T-helper 1 cell treated with Interleukin-12 subunit alpha and Interleukin-12 subunit beta and Interleukin-4 antibody, amounts not matched to agents 30 μg/mL and 1 μg/mL, for 36 hours (primary cell): ENCODE measurements at regions not wholly inside any gene's neighbourhood (a gene's known extent, or its start where the extent isn't known, plus 50 kb on each side); places are given as distances from the start of the nearest gene placed in this dataset.

Source experiments
- H3K27ac Mint-ChIP-seq: one replicate; pipeline ENCODE4 v1.8.0; 2021; ENCODE audit warnings: mild to moderate bottlenecking, mixed read lengths
- H3K27me3 Mint-ChIP-seq: one replicate; pipeline ENCODE4 v1.8.0; 2021; ENCODE audit warnings: low read depth, mixed read lengths
- H3K36me3 Mint-ChIP-seq: one replicate; pipeline ENCODE4 v1.8.0; 2021; ENCODE audit warnings: low read depth, mixed read lengths
- H3K4me1 Mint-ChIP-seq: one replicate; pipeline ENCODE4 v1.8.0; 2021; ENCODE audit warnings: low read depth, mixed read lengths
- H3K4me3 Mint-ChIP-seq: one replicate; pipeline ENCODE4 v1.8.0; 2021; ENCODE audit warnings: mild to moderate bottlenecking, moderate library complexity, mixed read lengths
- H3K9me3 Mint-ChIP-seq: one replicate; pipeline ENCODE4 v1.8.0; 2021; ENCODE audit warnings: mixed read lengths

GRCh38 chr18:64979791-64980190, 771.0 kb upstream of the CDH7 start:
- no peaks in the 10 kb centered on the region for H3K36me3 Mint-ChIP-seq
- no peaks in the 10 kb centered on the region for H3K27me3 Mint-ChIP-seq
- no peak overlapping the region for H3K27ac Mint-ChIP-seq
- no peaks in the 10 kb centered on the region for H3K9me3 Mint-ChIP-seq
- H3K4me3 Mint-ChIP-seq = no peak overlapping the region
- H3K4me1 Mint-ChIP-seq = no peaks in the 10 kb centered on the region

- Mint-ChIP-seq H3K27ac (no peak overlapping the region), H3K4me3 (no peak overlapping the region), H3K9me3 (no peaks in the 10 kb centered on the region), H3K27me3 (no peaks in the 10 kb centered on the region), H3K4me1 (no peaks in the 10 kb centered on the region), H3K36me3 (no peaks in the 10 kb centered on the region)
These were observed 776.3 kb upstream of the CDH7 start for GRCh38 chr18:64974391-64975125.

DNA sequence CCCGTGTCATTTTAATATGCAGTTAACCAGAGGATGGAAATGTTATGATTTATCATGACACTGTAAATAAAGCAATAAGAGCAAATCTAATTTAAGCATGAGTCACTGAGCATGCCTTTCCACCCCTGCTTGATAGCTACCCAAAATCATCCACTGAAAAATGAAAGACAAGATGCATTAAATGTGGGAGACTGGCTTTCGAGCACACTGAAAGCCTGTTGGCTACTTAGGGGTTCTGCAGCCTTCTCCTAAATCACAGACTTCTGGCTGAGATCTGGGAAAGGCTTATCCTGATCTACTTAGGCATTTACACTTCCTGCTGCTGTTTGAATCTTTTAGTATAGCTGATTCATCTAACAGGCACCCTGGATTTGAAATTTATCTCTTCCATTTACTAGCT, 778.3 kb upstream of the CDH7 start:
- Mint-ChIP-seq H3K4me3 (no peak overlapping the region), H3K27me3 (no peaks in the 10 kb centered on the region), H3K9me3 (no peaks in the 10 kb centered on the region), H3K4me1 (no peaks in the 10 kb centered on the region), H3K27ac (no peak overlapping the region), H3K36me3 (no peaks in the 10 kb centered on the region)

GRCh38 chr18:64966667-64967066, 784.1 kb upstream of the CDH7 start:
- H3K4me3 Mint-ChIP-seq = no peak overlapping the region
- peaks cover 15% of the 10 kb centered on the region for H3K9me3 Mint-ChIP-seq
- no peaks in the 10 kb centered on the region for H3K36me3 Mint-ChIP-seq
- no peaks in the 10 kb centered on the region for H3K27me3 Mint-ChIP-seq
- H3K27ac Mint-ChIP-seq = no peak overlapping the region
- H3K4me1 Mint-ChIP-seq = no peaks in the 10 kb centered on the region

- Mint-ChIP-seq H3K27me3 (no peaks in the 10 kb centered on the region), H3K27ac (no peak overlapping the region), H3K9me3 (no peaks in the 10 kb centered on the region), H3K4me3 (no peak overlapping the region), H3K4me1 (no peaks in the 10 kb centered on the region), H3K36me3 (no peaks in the 10 kb centered on the region)
These were observed 794.3 kb upstream of the CDH7 start for GRCh38 chr18:64956465-64956864.

DNA sequence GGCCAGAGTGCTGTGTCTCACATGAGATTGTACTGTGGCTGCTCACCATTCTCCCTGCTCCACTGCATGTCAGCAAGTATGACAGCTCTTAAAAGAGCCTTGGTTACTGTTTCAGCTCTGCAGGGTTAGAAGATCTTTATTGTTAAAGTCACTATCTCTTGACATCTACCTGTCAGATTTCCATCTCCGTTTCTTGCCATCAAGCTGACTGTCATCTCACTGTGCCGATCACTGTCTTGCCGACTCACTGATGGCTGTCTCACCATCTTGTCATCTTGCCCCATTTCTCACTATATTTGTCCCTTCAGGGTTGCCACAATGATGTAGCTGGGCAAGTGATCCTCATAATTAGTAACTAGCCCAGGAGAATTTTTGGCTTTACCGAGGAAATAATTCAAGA, 800.9 kb upstream of the CDH7 start:
- no peaks in the 10 kb centered on the region for H3K27me3 Mint-ChIP-seq
- H3K9me3 Mint-ChIP-seq = peaks cover 18% of the 10 kb centered on the region
- H3K4me3 Mint-ChIP-seq = no peak overlapping the region
- no peaks in the 10 kb centered on the region for H3K4me1 Mint-ChIP-seq
- no peaks in the 10 kb centered on the region for H3K36me3 Mint-ChIP-seq
- no peak overlapping the region for H3K27ac Mint-ChIP-seq

DNA sequence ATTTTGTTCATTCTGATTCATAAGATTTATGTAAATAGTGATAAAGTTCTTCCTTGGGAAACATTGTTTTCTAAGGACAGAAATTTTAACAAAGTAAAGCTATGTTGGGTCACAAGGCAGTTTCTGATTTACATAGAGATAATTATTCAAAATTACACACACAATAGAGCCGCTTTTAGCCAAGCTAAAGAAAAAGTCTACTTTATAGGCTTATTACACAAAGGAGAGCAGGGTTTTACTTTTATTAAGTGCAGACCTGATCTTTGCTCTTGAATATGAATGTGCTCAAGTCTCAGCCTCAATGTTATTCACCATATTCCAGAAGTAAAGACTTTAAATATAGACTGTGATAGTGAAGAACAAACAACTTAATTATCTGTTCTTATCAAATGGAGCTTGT, 787.8 kb upstream of the LINC00305 start:
- Mint-ChIP-seq H3K27me3 (no peaks in the 10 kb centered on the region), H3K36me3 (no peaks in the 10 kb centered on the region), H3K9me3 (peaks cover 13% of the 10 kb centered on the region), H3K4me3 (no peak overlapping the region), H3K27ac (no peak overlapping the region), H3K4me1 (no peaks in the 10 kb centered on the region)

- no peaks in the 10 kb centered on the region for H3K27me3 Mint-ChIP-seq
- H3K27ac Mint-ChIP-seq = no peak overlapping the region
- H3K9me3 Mint-ChIP-seq = peaks cover 19% of the 10 kb centered on the region
These were observed 780.1 kb upstream of the LINC00305 start for GRCh38 chr18:64929036-64929435.

GRCh38 chr18:64919971-64920570, 771.2 kb upstream of the LINC00305 start:
- no peak overlapping the region for H3K4me3 Mint-ChIP-seq
- H3K4me1 Mint-ChIP-seq = no peaks in the 10 kb centered on the region
- peaks cover 13% of the 10 kb centered on the region for H3K9me3 Mint-ChIP-seq
- H3K27ac Mint-ChIP-seq = no peak overlapping the region
- H3K27me3 Mint-ChIP-seq = no peaks in the 10 kb centered on the region
- no peaks in the 10 kb centered on the region for H3K36me3 Mint-ChIP-seq

More at GRCh38 chr18:64929036-64929435, 780.1 kb upstream of the LINC00305 start:
- no peaks in the 10 kb centered on the region for H3K4me1 Mint-ChIP-seq
- no peaks in the 10 kb centered on the region for H3K36me3 Mint-ChIP-seq
- no peak overlapping the region for H3K4me3 Mint-ChIP-seq

GRCh38 chr18:64918851-64919250, 770.0 kb upstream of the LINC00305 start:
- no peaks in the 10 kb centered on the region for H3K4me1 Mint-ChIP-seq
- no peaks in the 10 kb centered on the region for H3K36me3 Mint-ChIP-seq
- no peaks in the 10 kb centered on the region for H3K27me3 Mint-ChIP-seq
- H3K9me3 Mint-ChIP-seq = peaks cover 7% of the 10 kb centered on the region
- no peak overlapping the region for H3K27ac Mint-ChIP-seq
- H3K4me3 Mint-ChIP-seq = no peak overlapping the region

- Mint-ChIP-seq H3K4me1 (no peaks in the 10 kb centered on the region), H3K36me3 (no peaks in the 10 kb centered on the region), H3K9me3 (peaks cover 18% of the 10 kb centered on the region), H3K27ac (no peak overlapping the region), H3K27me3 (no peaks in the 10 kb centered on the region), H3K4me3 (no peak overlapping the region)
These were observed 744.5 kb upstream of the LINC00305 start for GRCh38 chr18:64893349-64893748.

GRCh38 chr18:64888956-64889355, 740.1 kb upstream of the LINC00305 start:
- Mint-ChIP-seq H3K4me3 (no peak overlapping the region), H3K27ac (no peak overlapping the region), H3K27me3 (no peaks in the 10 kb centered on the region), H3K36me3 (no peaks in the 10 kb centered on the region), H3K9me3 (peaks cover 15% of the 10 kb centered on the region), H3K4me1 (no peaks in the 10 kb centered on the region)

- Mint-ChIP-seq H3K9me3 (peaks cover 16% of the 10 kb centered on the region), H3K36me3 (no peaks in the 10 kb centered on the region), H3K27ac (no peak overlapping the region), H3K4me1 (no peaks in the 10 kb centered on the region), H3K27me3 (no peaks in the 10 kb centered on the region), H3K4me3 (no peak overlapping the region)
These were observed 738.1 kb upstream of the LINC00305 start for GRCh38 chr18:64886995-64887394.

GRCh38 chr18:64882896-64883295, 734.0 kb upstream of the LINC00305 start:
- H3K4me1 Mint-ChIP-seq = no peaks in the 10 kb centered on the region
- H3K27me3 Mint-ChIP-seq = no peaks in the 10 kb centered on the region
- no peak overlapping the region for H3K27ac Mint-ChIP-seq
- no peak overlapping the region for H3K4me3 Mint-ChIP-seq
- H3K36me3 Mint-ChIP-seq = no peaks in the 10 kb centered on the region
- peaks cover 14% of the 10 kb centered on the region for H3K9me3 Mint-ChIP-seq

GRCh38 chr18:64876833-64877232, 727.9 kb upstream of the LINC00305 start:
- Mint-ChIP-seq H3K27me3 (no peaks in the 10 kb centered on the region), H3K36me3 (no peaks in the 10 kb centered on the region), H3K27ac (no peak overlapping the region), H3K4me3 (no peak overlapping the region), H3K9me3 (peaks cover 7% of the 10 kb centered on the region), H3K4me1 (no peaks in the 10 kb centered on the region)
